DND-41 (cell line): ENCODE measurements at regions not wholly inside any gene's neighbourhood (a gene's known extent, or its start where the extent isn't known, plus 50 kb on each side); places are given as distances from the start of the nearest gene placed in this dataset.

Experiments
- EZH2 ChIP-seq: IDR thresholded peaks from 3 replicates; pipeline ENCODE4 v1.6.1; 2012; ENCODE audit warnings: borderline replicate concordance, low read depth, mild to moderate bottlenecking, moderate library complexity, low read length, inconsistent platforms; ENCODE audit not compliant: severe bottlenecking
- TF ChIP-seq, protein P1 (sequence below): IDR thresholded peaks from 2 replicates; pipeline ENCODE4 v1.5.1; 2012; ENCODE audit warnings: borderline replicate concordance, low read length, moderate library complexity, mild to moderate bottlenecking; ENCODE audit not compliant: poor library complexity, severe bottlenecking; ENCODE audit errors: extremely low read depth

GRCh38 chr9:27770541-27770940, 197.3 kb upstream of the C9orf72 start:
- no peak for TF ChIP-seq EZH2
- TF ChIP-seq, protein P1, sequence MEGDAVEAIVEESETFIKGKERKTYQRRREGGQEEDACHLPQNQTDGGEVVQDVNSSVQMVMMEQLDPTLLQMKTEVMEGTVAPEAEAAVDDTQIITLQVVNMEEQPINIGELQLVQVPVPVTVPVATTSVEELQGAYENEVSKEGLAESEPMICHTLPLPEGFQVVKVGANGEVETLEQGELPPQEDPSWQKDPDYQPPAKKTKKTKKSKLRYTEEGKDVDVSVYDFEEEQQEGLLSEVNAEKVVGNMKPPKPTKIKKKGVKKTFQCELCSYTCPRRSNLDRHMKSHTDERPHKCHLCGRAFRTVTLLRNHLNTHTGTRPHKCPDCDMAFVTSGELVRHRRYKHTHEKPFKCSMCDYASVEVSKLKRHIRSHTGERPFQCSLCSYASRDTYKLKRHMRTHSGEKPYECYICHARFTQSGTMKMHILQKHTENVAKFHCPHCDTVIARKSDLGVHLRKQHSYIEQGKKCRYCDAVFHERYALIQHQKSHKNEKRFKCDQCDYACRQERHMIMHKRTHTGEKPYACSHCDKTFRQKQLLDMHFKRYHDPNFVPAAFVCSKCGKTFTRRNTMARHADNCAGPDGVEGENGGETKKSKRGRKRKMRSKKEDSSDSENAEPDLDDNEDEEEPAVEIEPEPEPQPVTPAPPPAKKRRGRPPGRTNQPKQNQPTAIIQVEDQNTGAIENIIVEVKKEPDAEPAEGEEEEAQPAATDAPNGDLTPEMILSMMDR: no peak
